Epithelial cell of prostate (primary cell): ENCODE measurements at regions not wholly inside any gene's neighbourhood (a gene's known extent, or its start where the extent isn't known, plus 50 kb on each side); places are given as distances from the start of the nearest gene placed in this dataset.

Experiments
- DNase-seq: peaks from one replicate; pipeline ENCODE4 v3.0.0-alpha.2; 2011; ENCODE audit warnings: low read depth, low spot score
- H3K27ac ChIP-seq: fragments of 450-650 bp; 2 replicates; pipeline ENCODE4 v1.5.1; 2017; ENCODE audit warnings: mild to moderate bottlenecking

DNA sequence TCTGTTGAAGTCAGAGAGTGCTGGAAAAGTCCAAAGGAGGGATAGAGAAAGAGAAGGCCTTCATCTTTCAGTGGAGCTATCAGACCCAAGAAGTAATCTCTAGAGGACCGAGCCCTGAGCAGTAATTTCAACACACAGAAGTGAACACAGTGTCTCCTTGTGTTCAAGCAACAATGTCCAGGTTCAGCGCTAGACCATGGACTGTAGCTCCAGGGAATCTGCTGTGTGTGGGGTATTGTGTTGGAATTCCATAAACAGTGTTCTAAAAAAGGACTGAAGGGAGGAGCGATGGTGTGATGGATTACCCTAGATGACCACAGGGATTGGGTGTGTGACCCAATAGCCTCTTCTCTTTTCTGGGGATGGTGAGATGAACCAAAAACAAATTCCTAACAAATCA lies 165.9 kb downstream of the BLID start:
- DNase-seq: no peak
- H3K27ac ChIP-seq: no peak overlapping the region

DNA sequence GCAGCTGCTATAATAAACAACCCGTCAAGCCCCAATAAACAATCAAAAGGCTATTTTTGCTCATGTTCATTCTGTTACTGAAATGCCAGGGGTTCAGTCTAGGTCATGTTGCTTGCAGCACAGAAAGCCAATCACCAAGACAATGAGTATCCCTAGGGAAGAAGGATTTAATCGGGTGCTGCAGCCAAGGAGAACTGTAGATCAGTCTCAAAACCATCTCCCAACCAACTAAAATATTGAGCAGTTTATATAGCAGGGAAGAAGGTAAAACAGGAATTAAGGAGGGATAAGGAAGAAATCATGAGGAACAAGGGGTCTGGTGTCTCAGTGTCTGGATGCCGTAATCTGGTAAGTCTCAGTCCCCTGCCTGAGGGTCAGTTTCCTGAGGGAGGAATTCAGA lies 169.5 kb downstream of the BLID start:
- no peak overlapping the region for H3K27ac ChIP-seq
- no peak for DNase-seq

DNA sequence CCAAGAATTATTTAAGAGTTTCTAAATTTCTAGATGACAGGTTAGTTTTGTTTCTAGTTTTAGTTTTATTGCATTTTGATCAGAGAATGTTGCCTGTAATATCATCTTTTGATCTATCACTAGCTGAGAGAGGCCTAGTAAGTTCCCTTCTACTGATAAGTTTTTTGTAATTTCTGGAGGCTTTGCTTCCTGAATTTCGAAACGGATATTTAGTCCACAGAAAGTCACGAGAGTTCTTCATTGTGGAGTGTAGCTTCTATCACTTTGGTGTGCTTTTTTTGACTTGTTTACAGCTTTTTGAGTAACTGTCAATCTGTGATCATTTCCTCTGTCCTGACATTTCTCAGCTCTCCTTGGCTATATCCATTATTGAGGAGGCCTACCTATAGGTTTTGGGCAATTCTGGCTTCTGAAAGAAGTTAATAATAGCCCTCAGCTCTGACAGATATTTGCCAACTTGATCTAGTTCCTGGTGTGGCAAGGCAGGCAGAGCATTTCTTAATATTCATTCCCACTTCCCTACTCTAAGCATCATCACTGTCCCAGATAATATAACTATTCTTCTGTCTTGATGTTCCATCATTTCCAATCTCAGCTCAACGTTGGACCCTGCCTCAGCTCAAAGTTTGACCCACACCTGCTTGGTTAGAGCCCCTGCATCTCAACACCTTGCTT lies 171.3 kb downstream of the BLID start:
- DNase-seq: no peak
- no peak overlapping the region for H3K27ac ChIP-seq

DNA sequence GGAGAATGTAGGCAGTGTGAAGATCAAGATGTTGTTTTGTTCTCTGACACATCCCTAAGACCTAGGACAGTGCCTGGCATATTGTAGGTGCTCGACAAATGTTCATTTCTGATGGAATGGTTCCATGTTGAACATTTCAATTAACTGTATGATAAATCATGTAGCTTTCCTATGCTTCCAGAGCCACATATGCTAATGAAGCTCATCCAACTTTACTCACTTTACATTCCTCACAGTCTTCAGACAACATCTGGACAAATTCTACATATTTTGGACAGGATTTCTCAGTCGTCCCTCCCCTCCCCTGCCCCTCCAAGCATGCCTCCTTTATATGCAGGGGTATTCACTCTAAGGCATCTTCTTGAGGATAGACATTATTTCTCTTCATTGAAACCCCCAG lies 177.9 kb downstream of the BLID start:
- H3K27ac ChIP-seq: no peak overlapping the region
- no peak for DNase-seq

DNA sequence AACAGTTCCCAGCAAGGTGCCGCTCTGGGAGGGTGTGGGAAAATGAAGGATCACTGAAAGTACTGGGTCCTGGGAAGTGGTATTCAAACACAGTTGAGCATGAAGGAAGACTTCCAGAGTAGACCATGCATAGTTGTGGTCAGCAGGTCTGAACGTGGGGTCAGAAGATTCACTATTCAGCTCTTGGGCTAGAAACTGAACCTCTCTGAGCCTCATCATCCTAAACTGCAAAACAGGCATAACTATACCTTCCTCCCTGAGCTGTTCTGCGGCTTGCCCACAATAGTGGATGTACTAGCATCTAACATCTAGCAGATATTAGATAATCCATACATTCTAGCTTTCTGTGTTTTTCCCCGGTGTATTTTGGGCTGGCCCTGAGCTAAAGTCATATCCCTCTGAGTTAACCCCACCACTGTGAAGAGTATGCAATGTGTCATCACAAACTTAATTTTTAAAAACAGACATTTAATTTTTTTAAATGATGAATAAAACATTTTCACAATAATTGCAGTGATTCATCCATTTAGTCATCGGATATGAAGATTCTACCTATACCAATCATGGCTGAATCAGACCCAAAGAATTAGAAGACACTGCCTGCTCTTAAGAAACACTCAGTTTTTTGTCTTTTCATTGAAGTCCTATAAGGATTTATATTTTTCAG lies 179.1 kb downstream of the BLID start:
- peak; percentile 36 for DNase-seq
- H3K27ac ChIP-seq: peak overlapping the region; percentile 35

DNA sequence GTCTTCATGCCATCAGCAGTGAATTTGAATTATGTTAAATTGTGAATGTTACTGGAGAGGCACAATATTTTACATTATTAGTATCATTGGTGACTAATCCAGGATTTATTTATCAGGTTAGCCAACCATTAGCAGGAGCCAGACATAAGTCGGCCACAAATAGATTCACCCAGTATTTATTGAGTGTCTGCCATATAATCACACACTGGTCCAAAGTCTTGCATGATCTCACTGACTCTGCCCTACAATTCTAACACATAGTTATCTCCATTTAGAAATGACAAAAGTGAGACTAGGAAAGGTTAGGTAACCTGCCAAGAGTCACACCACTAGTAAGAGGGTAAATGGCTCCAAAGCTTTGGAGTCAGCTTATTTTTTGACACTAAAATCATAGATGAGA lies 179.6 kb downstream of the BLID start:
- no peak for DNase-seq
- H3K27ac ChIP-seq: peak overlapping the region; percentile 35

DNA sequence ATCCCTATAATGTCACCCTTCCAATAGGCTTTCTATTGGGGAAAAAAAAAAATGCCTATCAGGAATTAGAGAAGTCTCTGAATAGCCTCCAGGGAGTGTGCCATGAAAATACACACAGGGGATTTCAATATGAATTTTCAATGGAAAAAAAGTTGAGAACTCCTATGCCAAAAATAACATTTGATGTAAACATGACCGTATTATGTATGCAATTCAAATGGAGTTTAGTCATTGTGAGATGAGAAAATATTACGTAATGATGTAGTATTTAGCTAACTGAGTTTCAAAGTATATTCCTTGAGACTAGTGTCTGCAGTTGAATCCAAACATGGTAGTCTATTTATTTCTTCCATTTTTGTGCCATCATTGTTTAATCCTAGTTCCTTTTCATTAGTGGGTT lies 182.3 kb downstream of the BLID start:
- no peak overlapping the region for H3K27ac ChIP-seq
- DNase-seq: no peak

DNA sequence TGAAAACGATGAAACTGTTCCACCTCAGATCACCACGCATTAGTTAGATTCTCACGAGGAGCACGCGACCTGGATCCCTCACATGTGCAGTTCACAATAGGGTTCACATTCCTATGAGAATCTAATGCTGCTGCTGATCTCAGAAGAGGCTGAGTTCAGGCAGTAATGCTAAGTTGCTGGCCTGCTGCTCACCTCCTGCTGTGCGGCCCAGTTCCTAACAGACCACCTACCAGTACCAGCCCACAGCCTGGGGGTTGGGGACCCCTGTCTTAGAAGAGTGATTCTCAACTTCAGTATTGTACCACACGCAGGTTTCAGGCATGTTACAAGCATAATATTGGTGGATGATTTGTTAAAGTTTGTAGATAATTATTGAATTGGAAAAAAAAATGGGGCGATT lies 182.7 kb downstream of the BLID start:
- H3K27ac ChIP-seq: no peak overlapping the region
- DNase-seq: no peak

DNA sequence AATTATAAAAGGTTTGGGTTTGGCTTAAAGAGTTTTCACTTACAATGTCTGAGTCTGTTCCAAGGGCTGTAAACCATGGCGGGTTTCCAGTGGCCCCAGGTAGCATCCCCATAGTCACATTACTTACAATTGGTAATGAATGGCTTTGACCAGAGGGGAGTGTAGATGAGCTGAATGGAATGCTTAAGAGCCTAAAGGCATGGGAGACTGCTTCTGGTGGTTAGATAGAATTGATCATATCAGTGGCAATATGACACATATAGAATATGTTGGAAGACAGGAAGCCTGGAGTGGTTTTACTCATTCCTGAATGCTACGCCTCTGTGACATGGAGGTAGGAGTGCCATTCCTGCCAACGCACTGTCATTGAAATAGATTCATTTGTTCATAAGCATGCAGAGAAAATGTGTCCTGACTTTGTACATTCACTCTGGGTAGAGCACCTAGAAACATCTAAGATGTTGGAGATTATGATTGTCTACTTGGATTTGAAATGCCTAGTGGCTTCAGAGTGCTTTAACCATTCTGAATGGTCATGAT lies 183.3 kb downstream of the BLID start:
- no peak overlapping the region for H3K27ac ChIP-seq
- no peak for DNase-seq

DNA sequence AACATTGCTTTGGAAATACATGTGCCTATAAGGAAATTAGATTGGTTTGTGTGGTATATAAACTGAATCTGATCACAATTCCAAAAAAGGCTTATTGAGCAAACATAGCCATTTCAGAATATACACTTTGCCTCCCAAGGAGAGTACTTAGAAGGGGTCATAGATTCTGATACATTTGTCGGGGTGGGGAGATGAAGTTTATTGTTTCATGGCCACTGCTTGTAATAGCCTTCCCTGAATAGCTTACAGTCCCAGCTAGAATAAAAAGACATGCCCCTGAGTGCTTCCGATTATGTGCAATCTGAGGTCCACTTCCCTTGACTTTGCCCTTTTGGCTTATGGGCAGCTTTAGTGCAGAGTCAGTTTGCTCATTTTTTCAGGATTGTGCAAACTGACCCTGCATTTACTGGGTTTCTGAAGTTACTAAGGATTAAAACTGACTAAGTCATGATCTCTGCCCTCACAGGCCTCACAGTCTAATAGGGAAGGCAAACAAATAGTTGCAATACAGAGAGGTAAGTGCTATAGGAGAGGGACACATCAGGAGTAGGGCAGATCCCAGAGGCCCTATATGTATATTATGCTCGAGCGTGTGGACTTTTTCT lies 184.2 kb downstream of the BLID start:
- no peak overlapping the region for H3K27ac ChIP-seq
- DNase-seq: no peak

DNA sequence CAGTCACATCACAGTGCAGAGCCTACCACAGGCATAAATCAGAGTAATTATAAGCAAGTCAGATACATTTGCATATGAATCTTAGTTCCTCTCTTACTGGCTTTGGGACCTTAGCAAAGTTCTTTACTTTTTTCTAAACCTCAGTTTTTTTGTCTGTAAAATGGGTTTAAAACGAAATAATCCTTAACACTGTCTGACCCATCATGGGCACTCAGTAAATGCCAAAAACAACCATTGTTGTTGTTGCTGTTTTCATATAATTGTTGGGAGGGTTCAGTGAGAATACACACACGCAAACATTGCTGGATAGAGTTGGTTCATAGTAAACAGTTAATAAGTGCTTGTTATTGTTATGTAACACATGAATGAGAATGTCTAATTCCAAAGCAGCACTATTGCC lies 184.9 kb downstream of the BLID start:
- H3K27ac ChIP-seq: no peak overlapping the region
- no peak for DNase-seq

DNA sequence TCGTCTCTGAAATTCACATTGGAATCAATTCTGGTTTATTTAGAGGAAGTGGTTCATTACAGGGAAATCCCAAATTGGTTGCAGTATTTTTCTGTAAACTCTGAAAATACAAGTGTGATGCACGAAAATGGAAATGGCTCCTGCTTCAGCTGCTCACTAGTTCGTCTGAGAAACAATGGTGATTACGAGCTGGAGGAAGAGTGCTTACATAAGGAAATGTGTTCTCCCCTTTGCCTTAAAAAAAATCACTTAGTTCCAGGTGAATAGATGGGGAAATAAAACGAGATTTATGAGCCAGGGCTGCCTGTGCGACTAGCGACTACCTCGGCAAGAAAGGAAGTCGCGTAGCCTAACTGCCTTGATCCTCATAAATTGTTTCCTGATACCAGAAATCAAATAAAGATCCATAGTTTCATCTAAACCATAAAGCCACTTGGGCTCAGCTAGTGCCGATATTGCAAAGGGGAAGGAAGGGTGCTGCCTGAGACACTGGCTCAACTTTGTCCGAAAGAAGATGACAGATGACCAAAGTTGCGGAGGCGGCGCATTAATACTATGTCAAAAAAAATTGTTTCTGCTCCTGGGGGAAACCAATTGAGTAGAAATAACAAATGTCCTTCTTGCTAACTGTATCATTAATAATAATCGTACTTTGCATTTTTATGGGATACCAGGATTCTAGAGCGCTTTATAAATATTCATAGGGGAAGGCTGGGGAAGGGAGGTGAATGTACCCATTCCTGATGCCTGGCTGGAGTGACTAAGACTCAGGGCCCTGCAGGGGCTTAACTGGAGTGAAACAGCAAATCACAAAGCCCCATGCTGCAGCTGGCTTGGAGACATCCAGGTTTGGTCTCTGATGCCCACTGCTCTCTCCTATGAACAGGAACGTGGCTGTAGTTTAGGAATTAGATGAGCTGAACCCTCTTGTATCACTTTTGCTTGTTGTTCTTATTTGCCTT lies 185.7 kb downstream of the BLID start:
- no peak for DNase-seq
- no peak overlapping the region for H3K27ac ChIP-seq

DNA sequence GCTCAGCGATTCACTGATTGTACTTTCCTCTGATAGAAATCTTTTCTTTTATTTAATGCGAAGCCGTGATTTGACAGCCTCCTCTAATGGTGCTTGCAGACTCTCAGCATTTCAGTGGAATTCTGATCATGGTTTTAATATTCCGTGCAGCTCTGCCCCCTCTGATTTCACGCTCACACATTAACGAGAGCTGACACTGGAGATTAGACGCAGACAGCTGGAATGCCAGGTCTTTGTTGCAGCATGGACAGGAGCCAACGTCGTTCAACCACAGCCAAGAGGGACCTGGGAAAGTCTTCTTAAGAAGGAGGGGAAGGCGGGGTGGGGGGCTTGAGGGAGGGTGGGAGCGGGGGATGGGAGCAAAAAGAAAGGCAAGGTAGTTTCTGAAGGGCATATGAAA lies 186.4 kb downstream of the BLID start:
- DNase-seq: no peak
- no peak overlapping the region for H3K27ac ChIP-seq

DNA sequence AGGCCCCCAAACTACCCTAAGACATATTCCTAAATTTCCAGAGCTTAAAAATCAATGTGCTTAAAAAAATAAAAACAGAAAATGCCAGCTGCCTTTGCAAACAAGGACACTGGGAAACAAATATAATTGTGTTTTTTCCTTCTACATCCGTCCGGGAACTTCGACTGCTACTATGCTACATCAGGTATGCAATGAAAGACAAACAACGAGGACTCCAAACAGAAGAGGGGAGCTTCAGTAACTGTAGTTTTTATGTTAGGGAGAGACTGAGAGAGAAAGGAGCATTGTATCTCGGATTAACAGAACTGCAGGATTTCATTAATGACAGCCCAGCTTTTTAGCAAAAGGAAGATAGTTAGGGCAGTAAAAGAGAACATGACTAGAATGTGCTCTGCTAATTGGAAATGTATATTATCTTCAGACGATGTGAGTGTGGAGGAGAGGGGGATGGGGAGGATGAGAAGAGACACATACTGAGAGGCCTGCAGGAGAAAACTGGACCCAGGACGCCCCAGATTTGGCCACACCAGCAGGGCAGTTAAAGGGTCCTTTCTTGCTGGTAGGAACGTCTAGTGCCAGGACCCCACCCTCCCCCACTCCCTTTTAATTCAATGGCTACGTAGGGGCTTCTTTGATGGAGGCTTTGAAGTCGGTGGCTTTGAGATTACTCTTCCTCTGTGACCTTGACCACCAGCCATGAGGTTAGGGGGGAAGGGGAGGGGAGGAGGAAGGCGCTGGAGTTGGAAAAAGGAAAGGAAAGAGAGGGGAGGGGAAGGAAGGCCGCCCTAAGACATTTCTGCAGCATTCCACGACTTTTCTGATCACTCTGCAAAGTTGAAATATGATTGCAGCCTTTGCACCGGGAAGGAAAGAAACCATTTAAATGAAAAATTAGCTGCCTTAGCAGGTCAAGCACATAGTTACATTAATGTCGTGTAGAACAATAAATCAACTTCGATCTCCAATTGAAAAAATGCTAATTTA lies 187.1 kb downstream of the BLID start:
- H3K27ac ChIP-seq: no peak overlapping the region

DNA sequence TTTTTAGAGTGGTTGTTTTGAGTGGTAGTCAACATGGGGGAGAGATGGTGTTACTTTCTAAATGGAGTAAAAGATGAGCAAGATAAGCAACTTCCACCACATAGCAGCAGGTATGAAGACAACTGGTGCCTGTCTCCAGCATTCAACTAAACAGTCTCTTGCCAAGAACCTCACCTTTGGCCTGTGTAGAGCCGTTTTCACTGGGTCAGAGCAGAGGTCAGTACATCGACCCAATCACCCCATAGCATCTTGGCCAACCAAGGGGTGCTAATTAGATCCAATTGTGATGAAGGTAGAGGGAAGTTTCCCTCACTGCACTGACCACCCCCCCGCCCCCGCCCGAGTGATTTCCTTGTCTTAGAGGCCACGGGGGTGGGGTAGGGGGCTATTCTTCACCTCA lies 188.2 kb downstream of the BLID start:
- no peak overlapping the region for H3K27ac ChIP-seq
- no peak for DNase-seq

More for the DNA sequence above, 187.1 kb downstream of the BLID start:
- no peak for DNase-seq

DNA sequence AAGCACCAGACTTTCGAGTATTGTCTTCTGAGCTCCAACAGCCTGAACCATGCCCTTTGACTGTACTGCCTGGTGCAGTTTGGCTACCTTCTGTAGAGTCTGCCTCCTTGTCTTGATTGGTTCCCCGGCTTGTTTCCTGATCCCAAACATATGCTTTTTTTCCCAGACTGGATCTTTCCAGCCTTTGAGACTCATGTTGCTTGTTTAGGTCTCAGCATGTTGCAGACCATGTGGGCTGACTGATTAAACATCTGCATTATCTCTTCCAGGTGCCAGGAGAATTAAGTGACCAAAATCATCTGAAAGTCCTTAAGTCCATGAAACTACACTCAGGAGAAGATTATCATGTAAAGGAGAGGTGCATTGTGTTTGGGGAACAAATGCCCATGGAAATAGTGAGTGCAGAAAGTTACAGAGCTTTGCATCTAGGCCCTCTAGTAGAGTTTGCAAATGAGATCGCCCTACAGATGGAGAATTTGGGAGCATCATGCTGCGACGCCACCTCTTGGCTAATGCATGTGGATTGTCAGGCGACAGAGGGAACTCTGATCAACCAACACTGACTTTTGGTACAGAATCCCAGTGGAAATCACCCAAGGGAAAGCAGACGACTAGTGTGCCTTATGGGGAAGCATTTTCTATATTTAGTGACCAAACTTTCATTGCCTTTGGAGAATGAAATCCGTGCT lies 188.8 kb downstream of the BLID start:
- H3K27ac ChIP-seq: no peak overlapping the region
- no peak for DNase-seq

DNA sequence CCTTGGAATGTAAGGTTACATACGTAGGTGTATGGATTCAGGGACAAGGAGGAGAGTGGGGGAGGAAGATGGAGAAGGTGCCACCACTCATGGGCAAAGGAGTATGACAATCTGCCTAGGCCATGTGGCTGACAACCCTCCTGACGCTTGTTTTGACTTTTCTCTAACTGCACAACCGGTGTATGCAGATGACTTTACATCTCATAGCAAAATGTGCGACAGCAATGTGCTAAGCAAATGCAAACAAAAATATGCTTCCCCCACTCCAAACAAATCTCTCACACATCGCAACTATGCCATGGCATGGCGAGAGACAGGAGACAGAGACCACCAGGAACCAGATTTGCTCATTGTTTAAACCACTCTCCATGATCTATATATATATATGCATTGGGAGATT lies 191.8 kb downstream of the BLID start:
- H3K27ac ChIP-seq: no peak overlapping the region
- no peak for DNase-seq

DNA sequence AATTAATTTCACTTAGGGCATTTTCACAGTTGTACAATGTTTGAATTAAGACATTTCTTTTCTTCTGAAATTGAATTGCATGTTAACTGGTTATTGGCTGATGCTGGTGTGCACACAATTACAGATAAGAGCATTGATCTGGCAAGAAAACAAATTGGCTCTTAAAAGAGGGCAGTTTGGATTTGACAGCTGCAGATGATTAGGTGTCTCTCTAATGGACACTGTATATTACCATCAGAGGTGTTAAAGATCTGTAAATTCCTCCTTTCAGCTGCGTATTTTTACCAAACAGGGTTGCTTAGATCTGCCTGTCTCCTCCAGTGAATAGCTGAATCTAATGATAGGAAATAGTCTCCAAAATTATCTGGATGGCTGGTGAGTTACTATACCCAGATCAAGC lies 198.5 kb downstream of the BLID start:
- H3K27ac ChIP-seq: no peak overlapping the region
- no peak for DNase-seq
